ENCODE measurements at regions not wholly inside any gene's neighbourhood (a gene's known extent, or its start where the extent isn't known, plus 50 kb on each side); places are given as distances from the start of the nearest gene placed in this dataset.

- Mint-ChIP-seq H3K36me3 (no peaks in the 10 kb centered on the region), H3K4me1 (ENCODE audit: low read depth) (no peaks in the 10 kb centered on the region), H3K9me3 (no peaks in the 10 kb centered on the region), H3K27me3 (peaks cover 18% of the 10 kb centered on the region), H3K4me3 (no peak overlapping the region), H3K27ac (no peak overlapping the region)
- no peak for DNase-seq
- CTCF ChIA-PET = no interaction called here
- POLR2A ChIA-PET = no interaction called here
- intact Hi-C loops (cut with micrococcal nuclease) = no loop called here
Observed at GRCh38 chr3:124386996-124387595, 343.2 kb upstream of the UMPS start.

GRCh38 chr3:124391774-124392173 is 338.5 kb upstream of the UMPS start:
- Mint-ChIP-seq H3K9me3 (no peaks in the 10 kb centered on the region), H3K36me3 (no peaks in the 10 kb centered on the region), H3K4me3 (no peak overlapping the region), H3K27ac (no peak overlapping the region), H3K4me1 (ENCODE audit: low read depth) (no peaks in the 10 kb centered on the region), H3K27me3 (peaks cover 9% of the 10 kb centered on the region)
- no peak for DNase-seq
- intact Hi-C loops (cut with micrococcal nuclease) = no loop called here
- ChIA-PET CTCF (interaction anchor here (1.0 kb wide), 1 partner anchor 159 kb away, joined by 3 read pairs; no protein-coding TSS in a partner anchor), POLR2A (no interaction called here)

GRCh38 chr3:124393340-124393739 is 336.9 kb upstream of the UMPS start:
- no peak overlapping the region for H3K27ac Mint-ChIP-seq
- DNase-seq = no peak
- no peaks in the 10 kb centered on the region for H3K4me1 Mint-ChIP-seq (ENCODE audit: low read depth)
- CTCF ChIA-PET = no interaction called here
- no peak overlapping the region for H3K4me3 Mint-ChIP-seq
- no peaks in the 10 kb centered on the region for H3K36me3 Mint-ChIP-seq
- no peaks in the 10 kb centered on the region for H3K9me3 Mint-ChIP-seq
- POLR2A ChIA-PET = no interaction called here
- peaks cover 11% of the 10 kb centered on the region for H3K27me3 Mint-ChIP-seq
- intact Hi-C loops (cut with micrococcal nuclease) = no loop called here

- ChIA-PET POLR2A (no interaction called here), CTCF (no interaction called here)
- Mint-ChIP-seq H3K4me3 (no peak overlapping the region), H3K27ac (no peak overlapping the region), H3K4me1 (ENCODE audit: low read depth) (no peaks in the 10 kb centered on the region), H3K9me3 (no peaks in the 10 kb centered on the region), H3K27me3 (peaks cover 11% of the 10 kb centered on the region), H3K36me3 (no peaks in the 10 kb centered on the region)
- DNase-seq = no peak
- intact Hi-C loops (cut with micrococcal nuclease) = no loop called here
Observed at GRCh38 chr3:124395162-124395561, 335.1 kb upstream of the UMPS start.

GRCh38 chr3:124395584-124396338 is 334.5 kb upstream of the UMPS start:
- Mint-ChIP-seq H3K4me1 (ENCODE audit: low read depth) (no peaks in the 10 kb centered on the region), H3K36me3 (no peaks in the 10 kb centered on the region), H3K9me3 (no peaks in the 10 kb centered on the region), H3K4me3 (no peak overlapping the region), H3K27me3 (peaks cover 6% of the 10 kb centered on the region), H3K27ac (no peak overlapping the region)
- intact Hi-C loops (cut with micrococcal nuclease) = no loop called here
- no peak for DNase-seq
- CTCF ChIA-PET = no interaction called here
- POLR2A ChIA-PET = no interaction called here

GRCh38 chr3:124396339-124396950 is 333.8 kb upstream of the UMPS start:
- ChIA-PET POLR2A (no interaction called here), CTCF (no interaction called here)
- H3K36me3 Mint-ChIP-seq = no peaks in the 10 kb centered on the region
- H3K9me3 Mint-ChIP-seq = no peaks in the 10 kb centered on the region
- peaks cover 5% of the 10 kb centered on the region for H3K27me3 Mint-ChIP-seq
- H3K4me1 Mint-ChIP-seq (ENCODE audit: low read depth) = no peaks in the 10 kb centered on the region
- intact Hi-C loops (cut with micrococcal nuclease) = no loop called here
- H3K27ac Mint-ChIP-seq = no peak overlapping the region
- no peak for DNase-seq
- no peak overlapping the region for H3K4me3 Mint-ChIP-seq

GRCh38 chr3:124397088-124397487 is 333.2 kb upstream of the UMPS start:
- DNase-seq = no peak
- intact Hi-C loops (cut with micrococcal nuclease) = no loop called here
- CTCF ChIA-PET = no interaction called here

GRCh38 chr3:124398594-124398993 is 331.7 kb upstream of the UMPS start:
- intact Hi-C loops (cut with micrococcal nuclease) = no loop called here
- peaks cover 5% of the 10 kb centered on the region for H3K27me3 Mint-ChIP-seq
- no peak for DNase-seq
- H3K4me1 Mint-ChIP-seq (ENCODE audit: low read depth) = no peaks in the 10 kb centered on the region
- ChIA-PET CTCF (no interaction called here), POLR2A (no interaction called here)
- no peaks in the 10 kb centered on the region for H3K9me3 Mint-ChIP-seq
- no peak overlapping the region for H3K27ac Mint-ChIP-seq
- no peaks in the 10 kb centered on the region for H3K36me3 Mint-ChIP-seq
- H3K4me3 Mint-ChIP-seq = no peak overlapping the region

More at GRCh38 chr3:124397088-124397487, 333.2 kb upstream of the UMPS start:
- POLR2A ChIA-PET = no interaction called here
- H3K27me3 Mint-ChIP-seq = peaks cover 5% of the 10 kb centered on the region
- H3K4me1 Mint-ChIP-seq (ENCODE audit: low read depth) = no peaks in the 10 kb centered on the region
- H3K4me3 Mint-ChIP-seq = no peak overlapping the region
- H3K9me3 Mint-ChIP-seq = no peaks in the 10 kb centered on the region
- no peak overlapping the region for H3K27ac Mint-ChIP-seq
- H3K36me3 Mint-ChIP-seq = no peaks in the 10 kb centered on the region

GRCh38 chr3:124401843-124402242 is 328.4 kb upstream of the UMPS start:
- no peak for DNase-seq
- intact Hi-C loops (cut with micrococcal nuclease) = no loop called here
- no peak overlapping the region for H3K4me3 Mint-ChIP-seq
- ChIA-PET POLR2A (no interaction called here), CTCF (no interaction called here)
- no peaks in the 10 kb centered on the region for H3K36me3 Mint-ChIP-seq
- H3K4me1 Mint-ChIP-seq (ENCODE audit: low read depth) = no peaks in the 10 kb centered on the region
- H3K9me3 Mint-ChIP-seq = no peaks in the 10 kb centered on the region
- H3K27ac Mint-ChIP-seq = no peak overlapping the region
- peaks cover 9% of the 10 kb centered on the region for H3K27me3 Mint-ChIP-seq

- CTCF ChIA-PET = no interaction called here
- Mint-ChIP-seq H3K27ac (no peak overlapping the region), H3K4me1 (ENCODE audit: low read depth) (no peaks in the 10 kb centered on the region), H3K27me3 (peaks cover 7% of the 10 kb centered on the region), H3K9me3 (no peaks in the 10 kb centered on the region), H3K36me3 (no peaks in the 10 kb centered on the region), H3K4me3 (no peak overlapping the region)
- DNase-seq = no peak
- POLR2A ChIA-PET = no interaction called here
- intact Hi-C loops (cut with micrococcal nuclease) = no loop called here
Observed at GRCh38 chr3:124402791-124403190, 327.5 kb upstream of the UMPS start.

GRCh38 chr3:124404621-124405020 is 325.6 kb upstream of the UMPS start:
- no peak overlapping the region for H3K4me3 Mint-ChIP-seq
- H3K27ac Mint-ChIP-seq = no peak overlapping the region
- DNase-seq = no peak
- ChIA-PET CTCF (no interaction called here), POLR2A (no interaction called here)
- H3K36me3 Mint-ChIP-seq = no peaks in the 10 kb centered on the region
- no peaks in the 10 kb centered on the region for H3K4me1 Mint-ChIP-seq (ENCODE audit: low read depth)
- intact Hi-C loops (cut with micrococcal nuclease) = no loop called here
- H3K27me3 Mint-ChIP-seq = peaks cover 7% of the 10 kb centered on the region
- no peaks in the 10 kb centered on the region for H3K9me3 Mint-ChIP-seq

GRCh38 chr3:124407260-124407659 is 323.0 kb upstream of the UMPS start:
- POLR2A ChIA-PET = no interaction called here

More at GRCh38 chr3:124407260-124407659, 323.0 kb upstream of the UMPS start:
- CTCF ChIA-PET = no interaction called here
- peaks cover 7% of the 10 kb centered on the region for H3K27me3 Mint-ChIP-seq
- no peak overlapping the region for H3K4me3 Mint-ChIP-seq
- H3K9me3 Mint-ChIP-seq = no peaks in the 10 kb centered on the region
- no peaks in the 10 kb centered on the region for H3K4me1 Mint-ChIP-seq (ENCODE audit: low read depth)
- H3K27ac Mint-ChIP-seq = no peak overlapping the region
- H3K36me3 Mint-ChIP-seq = no peaks in the 10 kb centered on the region
- intact Hi-C loops (cut with micrococcal nuclease) = no loop called here
- no peak for DNase-seq
